ENCODE measurements at regions not wholly inside any gene's neighbourhood (a gene's known extent, or its start where the extent isn't known, plus 50 kb on each side); places are given as distances from the start of the nearest gene placed in this dataset.

- Histone ChIP-seq H3K9me3 (ENCODE audit: low read length) (no peaks in the 10 kb centered on the region), H3K27me3 (ENCODE audit: insufficient read depth, low read length, poor library complexity, severe bottlenecking) (no peaks in the 10 kb centered on the region), H3K4me3 (ENCODE audit: low read length) (no peak overlapping the region), H3K27ac (ENCODE audit: low read depth, low read length) (no peak overlapping the region), H3K4me1 (ENCODE audit: insufficient read depth, low read length) (no peaks in the 10 kb centered on the region), H3K36me3 (ENCODE audit: insufficient read depth, low read length) (no peaks in the 10 kb centered on the region)
- Mint-ChIP-seq H3K27me3 (no peaks in the 10 kb centered on the region), H3K36me3 (no peaks in the 10 kb centered on the region), H3K9me3 (no peaks in the 10 kb centered on the region), H3K27ac (no peak overlapping the region), H3K4me1 (peaks cover 5 to 9% (median 7%) of the 10 kb centered on the region in 3 donors), H3K4me3 (no peak overlapping the region)
- ChIA-PET CTCF (no interaction called here), POLR2A (no interaction called here)
- DNase-seq, result no peak
Measured at GRCh38 chr4:174427571-174428140, 94.6 kb downstream of the HPGD start.

GRCh38 chr4:174425669-174426068, 96.6 kb downstream of the HPGD start:
- ChIA-PET POLR2A (no interaction called here), CTCF (no interaction called here)
- Mint-ChIP-seq H3K27ac (no peak overlapping the region), H3K36me3 (no peaks in the 10 kb centered on the region), H3K27me3 (no peaks in the 10 kb centered on the region), H3K4me3 (no peak overlapping the region), H3K4me1 (peaks cover 7 to 11% (median 9%) of the 10 kb centered on the region in 3 donors), H3K9me3 (no peaks in the 10 kb centered on the region)
- no peak overlapping the region for H3K27ac ChIP-seq (ENCODE audit: low read depth, low read length)
- H3K36me3 ChIP-seq (ENCODE audit: insufficient read depth, low read length), result no peaks in the 10 kb centered on the region
- no peak overlapping the region for H3K4me3 ChIP-seq (ENCODE audit: low read length)
- no peak for DNase-seq
- no peaks in the 10 kb centered on the region for H3K9me3 ChIP-seq (ENCODE audit: low read length)
- no peaks in the 10 kb centered on the region for H3K27me3 ChIP-seq (ENCODE audit: insufficient read depth, low read length, poor library complexity, severe bottlenecking)
- H3K4me1 ChIP-seq (ENCODE audit: insufficient read depth, low read length), result no peaks in the 10 kb centered on the region

- peak in 1 of 5 donors; percentile 7 for DNase-seq
Measured at GRCh38 chr4:174423257-174423944, 98.9 kb downstream of the HPGD start.

GRCh38 chr4:174422893-174423256, 99.4 kb downstream of the HPGD start:
- Histone ChIP-seq H3K4me1 (ENCODE audit: insufficient read depth, low read length) (no peaks in the 10 kb centered on the region), H3K4me3 (ENCODE audit: low read length) (no peak overlapping the region), H3K27ac (ENCODE audit: low read depth, low read length) (no peak overlapping the region), H3K36me3 (ENCODE audit: insufficient read depth, low read length) (no peaks in the 10 kb centered on the region), H3K9me3 (ENCODE audit: low read length) (no peaks in the 10 kb centered on the region), H3K27me3 (ENCODE audit: insufficient read depth, low read length, poor library complexity, severe bottlenecking) (no peaks in the 10 kb centered on the region)
- peak in 1 of 5 donors; percentile 0 for DNase-seq
- Mint-ChIP-seq H3K36me3 (no peaks in the 10 kb centered on the region), H3K4me1 (peaks cover 15 to 21% (median 17%) of the 10 kb centered on the region in 3 donors), H3K9me3 (peaks cover 0 to 2% (median 0%) of the 10 kb centered on the region in 5 donors), H3K4me3 (no peak overlapping the region), H3K27ac (no peak overlapping the region), H3K27me3 (peaks cover 0 to 2% of the 10 kb centered on the region in 2 donors)
- POLR2A ChIA-PET, result no interaction called here
- CTCF ChIA-PET, result no interaction called here

More at GRCh38 chr4:174423257-174423944, 98.9 kb downstream of the HPGD start:
- no peak overlapping the region for H3K27ac Mint-ChIP-seq
- Histone ChIP-seq H3K27me3 (ENCODE audit: insufficient read depth, low read length, poor library complexity, severe bottlenecking) (no peaks in the 10 kb centered on the region), H3K36me3 (ENCODE audit: insufficient read depth, low read length) (no peaks in the 10 kb centered on the region), H3K27ac (ENCODE audit: low read depth, low read length) (no peak overlapping the region), H3K9me3 (ENCODE audit: low read length) (no peaks in the 10 kb centered on the region), H3K4me1 (ENCODE audit: insufficient read depth, low read length) (no peaks in the 10 kb centered on the region), H3K4me3 (ENCODE audit: low read length) (no peak overlapping the region)
- no peaks in the 10 kb centered on the region for H3K9me3 Mint-ChIP-seq
- no peaks in the 10 kb centered on the region for H3K36me3 Mint-ChIP-seq
- peak overlapping the region in 2 of 7 donors; percentile 2 to 48 for H3K4me3 Mint-ChIP-seq
- peaks cover 0 to 2% of the 10 kb centered on the region in 2 donors for H3K27me3 Mint-ChIP-seq
- peaks cover 15 to 21% (median 17%) of the 10 kb centered on the region in 3 donors for H3K4me1 Mint-ChIP-seq
- POLR2A ChIA-PET, result no interaction called here
- CTCF ChIA-PET, result no interaction called here

GRCh38 chr4:174420316-174420715, 102.0 kb downstream of the HPGD start:
- H3K27me3 ChIP-seq (ENCODE audit: insufficient read depth, low read length, poor library complexity, severe bottlenecking), result no peaks in the 10 kb centered on the region
- peak overlapping the region in 6 of 8 donors; percentile 22 to 86 (median 32) for H3K27ac Mint-ChIP-seq
- H3K9me3 ChIP-seq (ENCODE audit: low read length), result no peaks in the 10 kb centered on the region
- H3K4me3 ChIP-seq (ENCODE audit: low read length), result no peak overlapping the region
- peak overlapping the region in 3 of 7 donors; percentile 3 to 28 (median 20) for H3K4me3 Mint-ChIP-seq
- POLR2A ChIA-PET, result no interaction called here
- H3K4me1 Mint-ChIP-seq, result peaks cover 15 to 21% (median 17%) of the 10 kb centered on the region in 3 donors
- CTCF ChIA-PET, result no interaction called here
- peaks cover 0 to 2% (median 0%) of the 10 kb centered on the region in 5 donors for H3K9me3 Mint-ChIP-seq
- peaks cover 0 to 5% (median 0%) of the 10 kb centered on the region in 3 donors for H3K36me3 Mint-ChIP-seq
- DNase-seq, result no peak
- peaks cover 0 to 2% of the 10 kb centered on the region in 2 donors for H3K27me3 Mint-ChIP-seq
- no peaks in the 10 kb centered on the region for H3K36me3 ChIP-seq (ENCODE audit: insufficient read depth, low read length)
- H3K27ac ChIP-seq (ENCODE audit: low read depth, low read length), result no peak overlapping the region
- H3K4me1 ChIP-seq (ENCODE audit: insufficient read depth, low read length), result no peaks in the 10 kb centered on the region

- CTCF ChIA-PET, result no interaction called here
- no peak for DNase-seq
- Mint-ChIP-seq H3K27me3 (peaks cover 0 to 2% of the 10 kb centered on the region in 2 donors), H3K27ac (no peak overlapping the region), H3K4me1 (peaks cover 15 to 21% (median 17%) of the 10 kb centered on the region in 3 donors), H3K36me3 (peaks cover 0 to 5% (median 0%) of the 10 kb centered on the region in 3 donors), H3K9me3 (peaks cover 0 to 5% (median 0%) of the 10 kb centered on the region in 5 donors), H3K4me3 (no peak overlapping the region)
- Histone ChIP-seq H3K4me1 (ENCODE audit: insufficient read depth, low read length) (no peaks in the 10 kb centered on the region), H3K27ac (ENCODE audit: low read depth, low read length) (no peak overlapping the region), H3K4me3 (ENCODE audit: low read length) (no peak overlapping the region), H3K36me3 (ENCODE audit: insufficient read depth, low read length) (no peaks in the 10 kb centered on the region), H3K27me3 (ENCODE audit: insufficient read depth, low read length, poor library complexity, severe bottlenecking) (no peaks in the 10 kb centered on the region), H3K9me3 (ENCODE audit: low read length) (no peaks in the 10 kb centered on the region)
- POLR2A ChIA-PET, result no interaction called here
Measured at GRCh38 chr4:174418640-174419212, 103.6 kb downstream of the HPGD start.

GRCh38 chr4:174408841-174409552, 113.3 kb downstream of the HPGD start:
- Histone ChIP-seq H3K4me1 (ENCODE audit: insufficient read depth, low read length) (no peaks in the 10 kb centered on the region), H3K27me3 (ENCODE audit: insufficient read depth, low read length, poor library complexity, severe bottlenecking) (no peaks in the 10 kb centered on the region), H3K27ac (ENCODE audit: low read depth, low read length) (no peak overlapping the region), H3K9me3 (ENCODE audit: low read length) (no peaks in the 10 kb centered on the region), H3K36me3 (ENCODE audit: insufficient read depth, low read length) (no peaks in the 10 kb centered on the region), H3K4me3 (ENCODE audit: low read length) (no peak overlapping the region)
- ChIA-PET POLR2A (no interaction called here), CTCF (no interaction called here)
- H3K27me3 Mint-ChIP-seq, result no peaks in the 10 kb centered on the region
- no peaks in the 10 kb centered on the region for H3K36me3 Mint-ChIP-seq
- no peaks in the 10 kb centered on the region for H3K4me1 Mint-ChIP-seq
- no peak overlapping the region for H3K27ac Mint-ChIP-seq
- no peak for DNase-seq
- H3K4me3 Mint-ChIP-seq, result no peak overlapping the region
- peaks cover 0 to 6% (median 2%) of the 10 kb centered on the region in 5 donors for H3K9me3 Mint-ChIP-seq

GRCh38 chr4:174406383-174406782, 115.9 kb downstream of the HPGD start:
- CTCF ChIA-PET, result no interaction called here
- Histone ChIP-seq H3K36me3 (ENCODE audit: insufficient read depth, low read length) (no peaks in the 10 kb centered on the region), H3K4me1 (ENCODE audit: insufficient read depth, low read length) (no peaks in the 10 kb centered on the region), H3K27me3 (ENCODE audit: insufficient read depth, low read length, poor library complexity, severe bottlenecking) (no peaks in the 10 kb centered on the region), H3K4me3 (ENCODE audit: low read length) (no peak overlapping the region), H3K27ac (ENCODE audit: low read depth, low read length) (no peak overlapping the region), H3K9me3 (ENCODE audit: low read length) (no peaks in the 10 kb centered on the region)
- no peak overlapping the region for H3K27ac Mint-ChIP-seq
- H3K9me3 Mint-ChIP-seq, result peaks cover 0 to 6% (median 0%) of the 10 kb centered on the region in 5 donors
- H3K27me3 Mint-ChIP-seq, result peaks cover 0 to 1% of the 10 kb centered on the region in 2 donors
- DNase-seq, result no peak
- no peaks in the 10 kb centered on the region for H3K36me3 Mint-ChIP-seq
- POLR2A ChIA-PET, result interaction anchor here (0.7 kb wide), 1 partner anchor 1997 kb away, joined by 3 read pairs; no protein-coding TSS in a partner anchor
- no peaks in the 10 kb centered on the region for H3K4me1 Mint-ChIP-seq
- no peak overlapping the region for H3K4me3 Mint-ChIP-seq

Data from CD8-positive, alpha-beta memory T cell (primary cell).